ENCODE measurements at regions not wholly inside any gene's neighbourhood (a gene's known extent, or its start where the extent isn't known, plus 50 kb on each side); places are given as distances from the start of the nearest gene placed in this dataset.

DNA sequence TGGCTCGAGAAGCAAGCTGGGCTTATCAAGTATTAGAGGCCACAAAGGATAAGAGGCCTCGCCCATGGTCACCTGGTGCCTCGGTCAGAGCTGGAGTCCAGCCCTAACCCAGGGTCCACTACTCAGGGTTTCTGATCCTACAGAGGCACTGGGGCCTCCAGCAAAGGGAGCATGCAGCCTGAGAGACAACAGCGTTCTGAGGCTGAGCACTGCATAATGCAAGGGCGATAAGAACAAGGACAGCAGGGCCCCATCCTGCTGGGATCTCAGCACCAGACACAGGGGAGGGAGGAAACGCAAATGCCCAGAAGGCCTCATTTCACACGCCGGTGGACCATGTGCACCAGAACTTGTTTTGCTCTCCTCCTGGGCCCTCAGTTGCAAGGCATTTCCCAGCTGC lies 63.0 kb downstream of the C5orf15 start:
- no peaks in the 10 kb centered on the region for H3K36me3 ChIP-seq (ENCODE audit: insufficient read depth, low read length)
- H3K9ac ChIP-seq (ENCODE audit: low read length): no peak overlapping the region
- no peaks in the 10 kb centered on the region for H3K9me3 ChIP-seq (ENCODE audit: low read length)
- H3K4me3 ChIP-seq (ENCODE audit: low read depth in 1 of 2, low read length in 2 of 2): no peak overlapping the region
- peaks cover 6% of the 10 kb centered on the region for H3K4me1 ChIP-seq (ENCODE audit: insufficient read depth, low read length)
- H3K27ac ChIP-seq (ENCODE audit: low read depth, low read length): no peak overlapping the region
- H3K27me3 ChIP-seq (ENCODE audit: control insufficient read depth in 1 of 2, insufficient read depth in 2 of 2, low read length in 2 of 2): no peaks in the 10 kb centered on the region

DNA sequence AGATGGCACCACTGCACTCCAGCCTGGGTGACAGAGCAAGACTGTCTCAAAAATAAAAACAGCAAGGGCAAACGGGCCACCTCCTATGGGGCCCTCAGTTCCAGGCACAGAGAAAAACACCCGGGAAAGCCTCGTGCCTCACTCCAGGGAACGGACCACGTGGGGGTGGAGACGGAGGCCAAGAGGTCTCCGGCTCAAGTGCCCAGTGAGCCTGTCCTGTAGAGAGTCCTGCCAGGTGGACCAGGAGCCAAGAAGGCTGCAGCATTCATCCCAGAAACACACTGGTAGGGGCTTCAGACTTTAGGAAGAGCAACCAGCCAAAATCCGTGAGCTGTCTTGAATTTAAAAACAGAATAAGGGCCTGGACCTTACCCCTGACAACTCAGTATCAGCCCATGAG lies 63.8 kb downstream of the C5orf15 start:
- Histone ChIP-seq H3K9ac (ENCODE audit: low read length) (no peak overlapping the region), H3K36me3 (ENCODE audit: insufficient read depth, low read length) (no peaks in the 10 kb centered on the region), H3K4me1 (ENCODE audit: insufficient read depth, low read length) (peaks cover 6% of the 10 kb centered on the region), H3K27ac (ENCODE audit: low read depth, low read length) (no peak overlapping the region), H3K9me3 (ENCODE audit: low read length) (no peaks in the 10 kb centered on the region), H3K4me3 (ENCODE audit: low read depth in 1 of 2, low read length in 2 of 2) (no peak overlapping the region), H3K27me3 (ENCODE audit: control insufficient read depth in 1 of 2, insufficient read depth in 2 of 2, low read length in 2 of 2) (no peaks in the 10 kb centered on the region)

DNA sequence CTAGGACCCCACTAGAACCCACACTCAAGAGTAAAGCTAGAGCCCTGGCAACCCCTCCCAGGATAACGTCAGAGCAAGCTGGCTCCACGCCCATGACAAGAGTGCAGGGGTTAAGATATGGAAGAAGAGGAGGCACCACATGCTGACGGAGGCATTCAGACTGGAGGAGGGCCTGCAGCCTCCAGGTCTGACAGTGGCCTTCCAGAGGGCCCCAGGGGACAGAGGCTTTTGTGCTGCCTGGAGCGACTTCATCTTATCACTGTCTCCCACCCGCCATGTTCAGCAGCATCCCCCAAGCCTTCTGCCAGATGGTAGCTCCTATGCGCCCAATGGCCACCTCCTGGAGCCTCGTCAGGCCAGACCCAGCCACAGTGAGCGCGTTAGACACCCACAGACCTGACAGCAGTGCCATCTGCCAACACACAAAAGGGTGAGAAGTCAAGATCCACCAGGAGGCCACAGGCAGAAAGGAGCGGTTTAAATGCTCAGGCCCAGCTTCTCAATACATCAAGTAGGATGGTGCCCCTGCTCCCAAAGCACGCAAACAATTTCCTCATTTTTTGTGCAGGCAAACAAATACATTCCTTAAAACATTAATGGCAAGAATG lies 65.8 kb downstream of the C5orf15 start:
- Histone ChIP-seq H3K9ac (ENCODE audit: low read length) (no peak overlapping the region), H3K36me3 (ENCODE audit: insufficient read depth, low read length) (no peaks in the 10 kb centered on the region), H3K27ac (ENCODE audit: low read depth, low read length) (no peak overlapping the region), H3K9me3 (ENCODE audit: low read length) (no peaks in the 10 kb centered on the region), H3K4me1 (ENCODE audit: insufficient read depth, low read length) (peaks cover 6% of the 10 kb centered on the region), H3K4me3 (ENCODE audit: low read depth in 1 of 2, low read length in 2 of 2) (no peak overlapping the region), H3K27me3 (ENCODE audit: control insufficient read depth in 1 of 2, insufficient read depth in 2 of 2, low read length in 2 of 2) (no peaks in the 10 kb centered on the region)

DNA sequence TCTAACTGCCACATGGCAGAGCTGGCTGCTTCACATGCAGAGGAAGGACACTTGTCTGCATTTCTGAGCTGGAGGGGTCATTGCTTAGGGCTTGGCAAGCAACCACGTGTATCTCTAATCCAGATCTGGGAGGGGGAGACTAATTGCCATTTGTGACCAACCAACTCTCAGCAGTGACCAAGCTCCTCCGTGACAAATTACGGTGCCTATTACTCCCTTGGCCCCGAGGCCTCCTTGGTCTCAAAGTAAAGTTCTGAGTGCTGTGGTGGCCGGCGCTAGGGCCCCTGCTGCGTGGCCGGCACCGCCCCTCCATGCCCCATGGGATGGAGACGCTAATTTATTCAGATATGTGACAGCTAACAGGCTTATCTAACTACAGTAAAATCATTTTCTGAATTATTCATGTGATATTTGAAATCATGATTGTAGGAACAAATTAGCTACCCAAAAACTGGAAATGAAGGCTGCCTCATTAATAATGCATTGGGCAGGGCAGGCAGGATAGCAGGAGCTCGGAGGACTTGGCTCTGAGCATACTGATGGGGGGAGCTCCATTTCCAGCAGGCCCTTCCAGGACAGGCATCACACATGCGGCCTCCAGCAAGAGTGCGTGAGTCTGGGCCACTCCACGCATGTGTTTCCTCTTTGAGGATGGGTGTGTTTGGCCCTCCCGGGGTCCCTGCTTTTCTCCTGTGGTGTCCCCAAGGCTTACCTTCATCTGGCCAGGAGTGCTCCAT lies 67.7 kb downstream of the C5orf15 start:
- Histone ChIP-seq H3K4me3 (ENCODE audit: low read depth in 1 of 2, low read length in 2 of 2) (no peak overlapping the region), H3K27me3 (ENCODE audit: control insufficient read depth in 1 of 2, insufficient read depth in 2 of 2, low read length in 2 of 2) (no peaks in the 10 kb centered on the region), H3K9me3 (ENCODE audit: low read length) (no peaks in the 10 kb centered on the region), H3K9ac (ENCODE audit: low read length) (no peak overlapping the region), H3K36me3 (ENCODE audit: insufficient read depth, low read length) (no peaks in the 10 kb centered on the region), H3K27ac (ENCODE audit: low read depth, low read length) (no peak overlapping the region), H3K4me1 (ENCODE audit: insufficient read depth, low read length) (no peaks in the 10 kb centered on the region)

DNA sequence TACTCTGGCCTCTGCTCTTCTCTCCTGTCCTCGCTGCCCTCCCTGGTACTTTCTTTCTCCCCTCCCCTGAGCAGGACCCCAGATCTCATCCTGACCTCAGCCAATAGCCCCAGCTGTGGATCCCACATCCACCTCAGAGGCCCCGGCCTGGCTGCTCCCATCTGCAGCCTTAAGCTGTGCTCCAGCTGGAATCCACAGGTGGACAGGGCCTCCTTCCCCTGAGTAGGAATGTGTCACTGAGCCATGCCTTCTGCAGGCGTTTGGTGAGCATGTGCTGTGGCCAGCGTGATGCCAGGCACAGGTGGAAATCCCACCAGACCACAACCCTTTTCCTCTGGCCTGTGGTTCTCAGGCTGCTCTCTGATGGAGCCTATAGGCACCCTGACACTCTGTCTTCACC lies 68.9 kb downstream of the C5orf15 start:
- no peaks in the 10 kb centered on the region for H3K4me1 ChIP-seq (ENCODE audit: insufficient read depth, low read length)
- no peak overlapping the region for H3K4me3 ChIP-seq (ENCODE audit: low read depth in 1 of 2, low read length in 2 of 2)
- no peaks in the 10 kb centered on the region for H3K9me3 ChIP-seq (ENCODE audit: low read length)
- no peaks in the 10 kb centered on the region for H3K27me3 ChIP-seq (ENCODE audit: control insufficient read depth in 1 of 2, insufficient read depth in 2 of 2, low read length in 2 of 2)
- no peak overlapping the region for H3K27ac ChIP-seq (ENCODE audit: low read depth, low read length)
- no peaks in the 10 kb centered on the region for H3K36me3 ChIP-seq (ENCODE audit: insufficient read depth, low read length)
- no peak overlapping the region for H3K9ac ChIP-seq (ENCODE audit: low read length)

DNA sequence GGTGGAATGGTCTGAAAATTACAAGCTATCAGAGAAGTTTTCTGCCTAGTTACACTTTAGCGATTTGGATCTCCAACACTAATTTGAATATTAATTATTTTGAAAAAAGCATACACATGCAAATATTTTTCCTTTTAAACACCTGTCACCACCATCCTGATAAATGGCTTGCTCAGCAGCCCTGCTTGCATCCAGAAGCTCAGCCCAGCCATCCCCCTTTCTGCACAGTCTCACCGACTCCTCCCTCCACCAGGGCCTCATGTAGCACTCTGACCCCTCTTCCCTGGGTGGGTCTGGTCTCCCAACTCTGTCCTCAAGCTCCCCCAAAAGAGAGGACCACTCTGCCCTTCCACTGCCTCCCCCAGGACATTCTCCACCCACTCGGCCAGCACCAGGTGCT lies 70.0 kb downstream of the C5orf15 start:
- no peaks in the 10 kb centered on the region for H3K36me3 ChIP-seq (ENCODE audit: insufficient read depth, low read length)
- H3K4me1 ChIP-seq (ENCODE audit: insufficient read depth, low read length): no peaks in the 10 kb centered on the region
- no peak overlapping the region for H3K4me3 ChIP-seq (ENCODE audit: low read depth in 1 of 2, low read length in 2 of 2)
- H3K27ac ChIP-seq (ENCODE audit: low read depth, low read length): no peak overlapping the region
- no peaks in the 10 kb centered on the region for H3K9me3 ChIP-seq (ENCODE audit: low read length)
- H3K27me3 ChIP-seq (ENCODE audit: control insufficient read depth in 1 of 2, insufficient read depth in 2 of 2, low read length in 2 of 2): no peaks in the 10 kb centered on the region
- no peak overlapping the region for H3K9ac ChIP-seq (ENCODE audit: low read length)

DNA sequence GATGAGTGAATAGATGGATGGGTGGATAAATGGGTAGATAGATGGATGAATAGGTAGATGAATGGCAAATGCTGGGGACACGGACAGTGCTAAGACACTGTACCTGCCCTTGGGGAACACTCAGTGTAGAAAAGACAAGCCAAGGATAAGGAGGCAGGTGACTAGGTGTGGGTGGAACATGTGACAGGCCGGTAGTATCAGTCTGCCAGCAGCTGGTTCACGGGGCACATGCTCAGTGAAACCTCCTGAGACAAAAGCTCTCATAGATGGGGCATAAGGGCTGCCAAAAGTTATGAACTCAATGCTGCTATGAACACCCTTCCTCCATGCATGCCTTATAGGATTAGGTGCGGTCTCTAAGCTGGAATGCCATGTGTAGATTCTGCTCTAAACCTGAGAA lies 71.0 kb downstream of the C5orf15 start:
- no peaks in the 10 kb centered on the region for H3K36me3 ChIP-seq (ENCODE audit: insufficient read depth, low read length)
- H3K27me3 ChIP-seq (ENCODE audit: control insufficient read depth in 1 of 2, insufficient read depth in 2 of 2, low read length in 2 of 2): no peaks in the 10 kb centered on the region
- H3K9me3 ChIP-seq (ENCODE audit: low read length): no peaks in the 10 kb centered on the region
- H3K4me1 ChIP-seq (ENCODE audit: insufficient read depth, low read length): no peaks in the 10 kb centered on the region
- H3K27ac ChIP-seq (ENCODE audit: low read depth, low read length): no peak overlapping the region
- no peak overlapping the region for H3K4me3 ChIP-seq (ENCODE audit: low read depth in 1 of 2, low read length in 2 of 2)
- H3K9ac ChIP-seq (ENCODE audit: low read length): no peak overlapping the region

DNA sequence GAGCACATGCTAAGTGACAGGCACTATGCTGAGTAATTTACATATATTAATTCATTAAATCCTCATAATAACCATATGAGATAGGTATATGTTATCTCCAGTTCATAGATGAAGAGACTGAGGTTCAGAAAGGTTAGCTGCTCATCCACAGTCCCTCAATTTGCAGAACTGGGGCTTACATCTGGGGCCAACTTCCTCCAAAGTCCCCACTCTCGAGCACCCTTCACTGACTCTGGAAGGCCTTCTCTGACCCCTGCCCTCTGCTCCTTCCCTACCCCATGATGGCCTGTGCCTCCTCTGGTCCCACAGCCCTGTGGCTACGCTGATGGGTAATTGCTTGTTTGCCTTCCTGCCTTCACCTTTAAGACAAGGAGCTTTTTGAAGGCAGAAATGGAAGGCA lies 71.6 kb downstream of the C5orf15 start:
- H3K27me3 ChIP-seq (ENCODE audit: control insufficient read depth in 1 of 2, insufficient read depth in 2 of 2, low read length in 2 of 2): no peaks in the 10 kb centered on the region
- H3K9ac ChIP-seq (ENCODE audit: low read length): no peak overlapping the region
- H3K27ac ChIP-seq (ENCODE audit: low read depth, low read length): no peak overlapping the region
- H3K36me3 ChIP-seq (ENCODE audit: insufficient read depth, low read length): no peaks in the 10 kb centered on the region
- no peaks in the 10 kb centered on the region for H3K9me3 ChIP-seq (ENCODE audit: low read length)
- no peak overlapping the region for H3K4me3 ChIP-seq (ENCODE audit: low read depth in 1 of 2, low read length in 2 of 2)
- no peaks in the 10 kb centered on the region for H3K4me1 ChIP-seq (ENCODE audit: insufficient read depth, low read length)

DNA sequence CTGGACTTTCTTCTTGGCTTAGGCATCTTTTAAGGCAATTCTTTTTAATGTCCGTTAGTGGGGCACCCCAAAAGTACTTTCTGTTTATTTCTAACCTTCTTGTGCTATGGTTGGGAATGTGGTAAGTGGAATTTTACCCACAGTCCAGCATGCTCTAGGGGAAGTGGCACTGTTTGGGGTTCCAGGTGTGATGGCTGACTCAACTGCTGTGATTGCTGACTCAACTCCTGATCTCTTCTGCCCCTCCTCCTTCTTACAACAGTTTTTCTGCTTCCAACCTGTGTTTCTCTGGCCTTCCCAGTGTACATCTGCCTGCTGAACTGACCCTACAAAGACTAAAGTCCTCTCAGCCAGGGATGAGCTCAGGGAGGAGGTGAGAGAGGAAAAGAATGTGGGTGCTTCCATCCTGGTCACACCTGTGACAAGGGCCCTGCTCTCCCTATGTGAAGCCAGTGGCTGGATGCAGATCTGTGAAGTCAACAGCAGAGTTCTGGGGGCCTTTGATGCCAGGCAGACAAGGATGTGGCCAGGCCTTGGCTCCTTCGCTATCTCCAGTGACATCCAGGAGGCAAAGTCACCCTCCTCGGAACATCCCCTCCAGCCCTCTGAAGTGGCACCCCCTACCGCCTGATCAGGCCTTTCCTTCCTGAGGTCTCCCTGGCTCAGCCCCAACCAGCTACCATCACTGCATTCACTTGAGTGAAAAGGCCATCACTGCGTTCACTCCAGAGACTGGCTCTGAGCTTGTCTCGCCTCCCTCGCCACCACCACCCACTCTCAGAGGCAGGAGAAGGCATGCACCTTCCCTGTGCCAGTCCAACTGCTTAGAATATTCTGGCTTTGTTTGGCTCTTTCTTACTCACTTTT lies 72.2 kb downstream of the C5orf15 start:
- Histone ChIP-seq H3K36me3 (ENCODE audit: insufficient read depth, low read length) (no peaks in the 10 kb centered on the region), H3K27ac (ENCODE audit: low read depth, low read length) (no peak overlapping the region), H3K4me1 (ENCODE audit: insufficient read depth, low read length) (no peaks in the 10 kb centered on the region), H3K27me3 (ENCODE audit: control insufficient read depth in 1 of 2, insufficient read depth in 2 of 2, low read length in 2 of 2) (no peaks in the 10 kb centered on the region), H3K9me3 (ENCODE audit: low read length) (no peaks in the 10 kb centered on the region), H3K9ac (ENCODE audit: low read length) (no peak overlapping the region), H3K4me3 (ENCODE audit: low read depth in 1 of 2, low read length in 2 of 2) (no peak overlapping the region)

DNA sequence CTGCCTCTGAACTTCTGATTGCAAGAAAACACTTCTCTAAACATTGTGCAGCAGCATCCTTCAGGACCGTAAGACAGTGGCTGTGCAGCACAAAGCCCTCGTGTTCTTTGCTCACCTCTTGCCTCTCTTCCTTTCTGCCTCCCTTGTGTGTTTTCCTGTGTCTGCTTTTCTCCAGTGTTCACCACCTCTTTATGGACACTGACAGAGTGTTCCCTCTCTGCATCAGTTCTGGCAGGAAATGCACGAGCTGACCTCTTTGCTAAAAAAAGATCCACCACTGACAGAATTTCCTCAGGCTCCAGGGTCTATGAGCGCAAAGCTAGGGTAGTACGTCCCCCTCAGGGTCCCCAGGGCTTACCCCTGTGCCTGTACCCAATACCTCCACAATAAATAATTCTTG lies 74.3 kb downstream of the C5orf15 start:
- Histone ChIP-seq H3K4me3 (ENCODE audit: low read depth in 1 of 2, low read length in 2 of 2) (no peak overlapping the region), H3K27ac (ENCODE audit: low read depth, low read length) (no peak overlapping the region), H3K4me1 (ENCODE audit: insufficient read depth, low read length) (no peaks in the 10 kb centered on the region), H3K9me3 (ENCODE audit: low read length) (no peaks in the 10 kb centered on the region), H3K27me3 (ENCODE audit: control insufficient read depth in 1 of 2, insufficient read depth in 2 of 2, low read length in 2 of 2) (no peaks in the 10 kb centered on the region), H3K36me3 (ENCODE audit: insufficient read depth, low read length) (no peaks in the 10 kb centered on the region), H3K9ac (ENCODE audit: low read length) (no peak overlapping the region)

DNA sequence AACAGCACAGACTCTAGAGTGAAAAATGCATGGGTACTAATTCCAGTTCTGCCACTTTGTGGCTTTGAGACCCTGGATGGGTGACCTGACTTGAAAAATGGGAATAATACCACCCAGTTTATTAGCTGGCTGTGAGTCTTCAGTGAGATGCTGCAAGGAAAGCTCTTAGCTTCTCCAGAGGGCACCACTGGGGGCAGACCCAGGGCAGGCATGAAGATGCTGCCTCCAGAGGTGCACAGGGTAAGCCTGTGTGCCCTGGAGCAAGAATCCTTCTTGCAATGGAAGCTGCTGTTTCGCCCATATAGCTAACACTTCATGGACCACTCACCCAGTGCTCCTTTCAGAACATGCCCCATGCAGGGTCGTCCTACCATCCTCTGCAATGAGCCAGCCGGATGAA lies 75.7 kb downstream of the C5orf15 start:
- Histone ChIP-seq H3K27me3 (ENCODE audit: control insufficient read depth in 1 of 2, insufficient read depth in 2 of 2, low read length in 2 of 2) (no peaks in the 10 kb centered on the region), H3K36me3 (ENCODE audit: insufficient read depth, low read length) (no peaks in the 10 kb centered on the region), H3K9me3 (ENCODE audit: low read length) (no peaks in the 10 kb centered on the region), H3K4me3 (ENCODE audit: low read depth in 1 of 2, low read length in 2 of 2) (no peak overlapping the region), H3K27ac (ENCODE audit: low read depth, low read length) (no peak overlapping the region), H3K4me1 (ENCODE audit: insufficient read depth, low read length) (no peaks in the 10 kb centered on the region), H3K9ac (ENCODE audit: low read length) (no peak overlapping the region)
